Mononuclear cell (primary cell): ENCODE measurements at regions not wholly inside any gene's neighbourhood (a gene's known extent, or its start where the extent isn't known, plus 50 kb on each side); places are given as distances from the start of the nearest gene placed in this dataset.
"Not testable (repeated sequence)": the region's sequence is repeated elsewhere in the genome, so short reads cannot be mapped to it uniquely, and the experiment has no call there.

ENCODE experiments used
- H3K27me3 ChIP-seq: 2 replicates; pipeline ENCODE4 v1.6.0; 2011; ENCODE audit warnings: low read length, control low read depth; ENCODE audit not compliant: insufficient read depth
- H3K4me1 ChIP-seq: 2 replicates; pipeline ENCODE4 v1.5.1; 2011; ENCODE audit warnings: mild to moderate bottlenecking, low read length, control low read depth; ENCODE audit not compliant: insufficient read depth
- H3K4me3 ChIP-seq: 2 replicates; pipeline ENCODE4 v1.5.1; 2011; ENCODE audit warnings: mild to moderate bottlenecking, low read length, moderate library complexity
- H3K9me3 ChIP-seq: 2 replicates; pipeline ENCODE4 v1.5.1; 2011; ENCODE audit warnings: low read depth, mild to moderate bottlenecking, control low read depth, low read length

- H3K4me1 ChIP-seq: peaks cover 10% of the 10 kb centered on the region
- H3K27me3 ChIP-seq: no peaks in the 10 kb centered on the region
- no peaks in the 10 kb centered on the region for H3K9me3 ChIP-seq
- no peak overlapping the region for H3K4me3 ChIP-seq
These were observed 250.2 kb upstream of the PTGER4 start for GRCh38 chr5:40429258-40430100.

- Histone ChIP-seq H3K4me3 (no peak overlapping the region), H3K4me1 (peaks cover 10% of the 10 kb centered on the region), H3K27me3 (no peaks in the 10 kb centered on the region), H3K9me3 (no peaks in the 10 kb centered on the region)
These were observed 250.9 kb upstream of the PTGER4 start for GRCh38 chr5:40428815-40429214.

- H3K27me3 ChIP-seq: no peaks in the 10 kb centered on the region
- H3K9me3 ChIP-seq: no peaks in the 10 kb centered on the region
- peaks cover 10% of the 10 kb centered on the region for H3K4me1 ChIP-seq
These were observed 251.6 kb upstream of the PTGER4 start for GRCh38 chr5:40428126-40428525.

GRCh38 chr5:40417046-40417810 is 262.5 kb upstream of the PTGER4 start:
- H3K4me3 ChIP-seq, H3K9me3 ChIP-seq, H3K27me3 ChIP-seq, H3K4me1 ChIP-seq: not testable (repeated sequence)

More at GRCh38 chr5:40428126-40428525, 251.6 kb upstream of the PTGER4 start:
- no peak overlapping the region for H3K4me3 ChIP-seq

GRCh38 chr5:40416588-40416987 is 263.1 kb upstream of the PTGER4 start:
- Histone ChIP-seq H3K4me1 (peaks cover 13% of the 10 kb centered on the region), H3K4me3 (no peak overlapping the region), H3K9me3 (no peaks in the 10 kb centered on the region), H3K27me3 (no peaks in the 10 kb centered on the region)

- H3K9me3 ChIP-seq: no peaks in the 10 kb centered on the region
- peaks cover 18% of the 10 kb centered on the region for H3K4me1 ChIP-seq
- H3K4me3 ChIP-seq: no peak overlapping the region
- H3K27me3 ChIP-seq: no peaks in the 10 kb centered on the region
These were observed 263.6 kb upstream of the PTGER4 start for GRCh38 chr5:40416098-40416497.

GRCh38 chr5:40414922-40415321 is 264.8 kb upstream of the PTGER4 start:
- H3K9me3 ChIP-seq: no peaks in the 10 kb centered on the region
- peaks cover 28% of the 10 kb centered on the region for H3K4me1 ChIP-seq
- H3K27me3 ChIP-seq: no peaks in the 10 kb centered on the region
- no peak overlapping the region for H3K4me3 ChIP-seq

- H3K4me1 ChIP-seq: peaks cover 40% of the 10 kb centered on the region
- H3K4me3 ChIP-seq: no peak overlapping the region
- H3K27me3 ChIP-seq: no peaks in the 10 kb centered on the region
- H3K9me3 ChIP-seq: no peaks in the 10 kb centered on the region
These were observed 266.0 kb upstream of the PTGER4 start for GRCh38 chr5:40413743-40414142.

GRCh38 chr5:40412771-40413170 is 266.9 kb upstream of the PTGER4 start:
- Histone ChIP-seq H3K9me3 (no peaks in the 10 kb centered on the region), H3K4me1 (peaks cover 49% of the 10 kb centered on the region), H3K4me3 (no peak overlapping the region), H3K27me3 (no peaks in the 10 kb centered on the region)

- no peak overlapping the region for H3K4me3 ChIP-seq
- peaks cover 66% of the 10 kb centered on the region for H3K4me1 ChIP-seq
These were observed 268.6 kb upstream of the PTGER4 start for GRCh38 chr5:40410964-40411635.

GRCh38 chr5:40410231-40410861 is 269.4 kb upstream of the PTGER4 start:
- Histone ChIP-seq H3K4me1 (peaks cover 73% of the 10 kb centered on the region), H3K4me3 (no peak overlapping the region), H3K27me3 (no peaks in the 10 kb centered on the region), H3K9me3 (no peaks in the 10 kb centered on the region)

More at GRCh38 chr5:40410964-40411635, 268.6 kb upstream of the PTGER4 start:
- Histone ChIP-seq H3K9me3 (no peaks in the 10 kb centered on the region), H3K27me3 (no peaks in the 10 kb centered on the region)

GRCh38 chr5:40409601-40410000 is 270.1 kb upstream of the PTGER4 start:
- Histone ChIP-seq H3K9me3 (no peaks in the 10 kb centered on the region), H3K27me3 (no peaks in the 10 kb centered on the region), H3K4me1 (peaks cover 80% of the 10 kb centered on the region), H3K4me3 (no peak overlapping the region)

GRCh38 chr5:40406741-40407211 is 272.9 kb upstream of the PTGER4 start:
- Histone ChIP-seq H3K9me3 (no peaks in the 10 kb centered on the region), H3K4me3 (no peak overlapping the region), H3K4me1 (peaks cover 81% of the 10 kb centered on the region), H3K27me3 (no peaks in the 10 kb centered on the region)

GRCh38 chr5:40405996-40406740 is 273.5 kb upstream of the PTGER4 start:
- Histone ChIP-seq H3K9me3 (no peaks in the 10 kb centered on the region), H3K4me1 (peaks cover 80% of the 10 kb centered on the region), H3K27me3 (no peaks in the 10 kb centered on the region), H3K4me3 (no peak overlapping the region)
